ENCODE measurements at regions not wholly inside any gene's neighbourhood (a gene's known extent, or its start where the extent isn't known, plus 50 kb on each side); places are given as distances from the start of the nearest gene placed in this dataset.

- H3K4me3 ChIP-seq (ENCODE audit: low read depth, low read length, poor library complexity, severe bottlenecking) = peak overlapping the region; percentile 28
- intact Hi-C loops (cut with micrococcal nuclease; ENCODE audit: unreplicated experiment) = no loop called here
Measured at GRCh38 chr15:29570121-29570947, 251.9 kb downstream of the TJP1 start.

GRCh38 chr15:29569533-29570092, 252.7 kb downstream of the TJP1 start:
- TF ChIP-seq CTCF (conservative IDR thresholded peaks at IDR 0.05; ENCODE audit: low read depth, low read length) = no peak
- TF ChIP-seq EZH2 (IDR thresholded peaks at IDR 0.05; ENCODE audit: borderline replicate concordance, low read depth, low read length, poor library complexity, severe bottlenecking) = peak; percentile 67
- no peak overlapping the region for H3K4me3 ChIP-seq (ENCODE audit: low read depth, low read length, poor library complexity, severe bottlenecking)
- ChIA-PET CTCF (no interaction called here), POLR2A (ENCODE audit: low non-redundant PET) (no interaction called here)
- intact Hi-C loops (cut with micrococcal nuclease; ENCODE audit: unreplicated experiment) = no loop called here
- no peaks in the 10 kb centered on the region for H3K9me3 ChIP-seq (ENCODE audit: low read depth, low read length, poor library complexity, severe bottlenecking)
- no peaks in the 10 kb centered on the region for H3K4me1 ChIP-seq (ENCODE audit: insufficient read depth, low read length, poor library complexity, severe bottlenecking)
- no peak overlapping the region for H3K27ac ChIP-seq (ENCODE audit: low read depth, low read length, poor library complexity, severe bottlenecking)
- BruUV-seq (replicated peaks) = no TSS peak
- H3K36me3 ChIP-seq (ENCODE audit: insufficient read depth, low read length, poor library complexity, severe bottlenecking) = no peaks in the 10 kb centered on the region
- no peak for DNase-seq (ENCODE audit: low spot score)
- H3K27me3 ChIP-seq (replicated peaks; ENCODE audit: insufficient read depth, low read depth, low read length, poor library complexity) = peaks cover 76% of the 10 kb centered on the region

More at GRCh38 chr15:29570121-29570947, 251.9 kb downstream of the TJP1 start:
- TF ChIP-seq EZH2 (IDR thresholded peaks at IDR 0.05; ENCODE audit: borderline replicate concordance, low read depth, low read length, poor library complexity, severe bottlenecking) (peak; percentile 55), CTCF (conservative IDR thresholded peaks at IDR 0.05; ENCODE audit: low read depth, low read length) (no peak)
- no peaks in the 10 kb centered on the region for H3K36me3 ChIP-seq (ENCODE audit: insufficient read depth, low read length, poor library complexity, severe bottlenecking)
- peak; percentile 12 for DNase-seq (ENCODE audit: low spot score)
- H3K4me1 ChIP-seq (ENCODE audit: insufficient read depth, low read length, poor library complexity, severe bottlenecking) = no peaks in the 10 kb centered on the region
- H3K9me3 ChIP-seq (ENCODE audit: low read depth, low read length, poor library complexity, severe bottlenecking) = no peaks in the 10 kb centered on the region
- H3K27me3 ChIP-seq (replicated peaks; ENCODE audit: insufficient read depth, low read depth, low read length, poor library complexity) = peaks cover 77% of the 10 kb centered on the region
- ChIA-PET CTCF (no interaction called here), POLR2A (ENCODE audit: low non-redundant PET) (no interaction called here)
- H3K27ac ChIP-seq (ENCODE audit: low read depth, low read length, poor library complexity, severe bottlenecking) = no peak overlapping the region
- BruUV-seq (replicated peaks) = no TSS peak

- H3K27ac ChIP-seq (ENCODE audit: low read depth, low read length, poor library complexity, severe bottlenecking) = no peak overlapping the region
- TF ChIP-seq EZH2 (IDR thresholded peaks at IDR 0.05; ENCODE audit: borderline replicate concordance, low read depth, low read length, poor library complexity, severe bottlenecking) (peak; percentile 77), CTCF (conservative IDR thresholded peaks at IDR 0.05; ENCODE audit: low read depth, low read length) (peak; percentile 41)
- no peaks in the 10 kb centered on the region for H3K9me3 ChIP-seq (ENCODE audit: low read depth, low read length, poor library complexity, severe bottlenecking)
- POLR2A ChIA-PET (ENCODE audit: low non-redundant PET) = no interaction called here
- H3K36me3 ChIP-seq (ENCODE audit: insufficient read depth, low read length, poor library complexity, severe bottlenecking) = no peaks in the 10 kb centered on the region
- CTCF ChIA-PET = interaction anchor here (0.8 kb wide), 1 partner anchor 429 kb away, joined by 7 read pairs; no protein-coding TSS in a partner anchor
- peaks cover 74% of the 10 kb centered on the region for H3K27me3 ChIP-seq (replicated peaks; ENCODE audit: insufficient read depth, low read depth, low read length, poor library complexity)
- no peak overlapping the region for H3K4me3 ChIP-seq (ENCODE audit: low read depth, low read length, poor library complexity, severe bottlenecking)
- BruUV-seq (replicated peaks) = no TSS peak
- intact Hi-C loops (cut with micrococcal nuclease; ENCODE audit: unreplicated experiment) = no loop called here
- DNase-seq (ENCODE audit: low spot score) = peak; percentile 40
- no peaks in the 10 kb centered on the region for H3K4me1 ChIP-seq (ENCODE audit: insufficient read depth, low read length, poor library complexity, severe bottlenecking)
Measured at GRCh38 chr15:29568840-29569532, 253.3 kb downstream of the TJP1 start.

Data from A673 (cell line).